OCI-LY1 (cell line): ENCODE measurements at regions not wholly inside any gene's neighbourhood (a gene's known extent, or its start where the extent isn't known, plus 50 kb on each side); places are given as distances from the start of the nearest gene placed in this dataset.

Experiments
- EZH2 ChIP-seq: fragments of 200-600 bp; sonication (generic), shearing (Covaris generic); IDR thresholded peaks from 2 replicates; pipeline ENCODE4 v1.8.0; 2017; ENCODE audit warnings: borderline replicate concordance, mixed run types, mild to moderate bottlenecking, antibody characterized with exemption, low read length, moderate library complexity, mixed read lengths
- TF ChIP-seq, protein P1 (sequence below): fragments of 200-600 bp; sonication (generic), shearing (Covaris generic); IDR thresholded peaks from 2 replicates; pipeline ENCODE4 v1.5.1; 2017; ENCODE audit warnings: mild to moderate bottlenecking, antibody characterized with exemption, low read length, moderate library complexity, mixed read lengths

DNA sequence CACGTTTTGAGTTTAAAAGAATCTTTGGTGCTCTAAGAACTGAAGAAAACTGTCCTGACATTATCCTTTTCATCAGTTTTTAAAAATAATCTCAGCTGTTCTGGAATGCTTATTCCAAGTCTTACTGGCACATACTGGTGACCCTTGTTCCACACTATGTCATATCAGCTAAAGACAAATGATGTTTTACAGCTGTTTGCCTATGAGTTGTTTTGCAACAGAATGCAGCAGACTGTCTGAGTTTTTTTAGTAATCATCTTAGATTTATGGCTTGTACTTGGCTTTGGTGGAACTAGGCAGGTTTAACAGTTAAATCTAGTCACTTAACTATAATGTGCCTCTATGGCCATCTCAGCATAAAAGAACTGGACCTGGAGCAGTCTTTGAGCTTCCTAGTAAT is 91.6 kb upstream of the GRIN2B start:
- TF ChIP-seq, protein P1, sequence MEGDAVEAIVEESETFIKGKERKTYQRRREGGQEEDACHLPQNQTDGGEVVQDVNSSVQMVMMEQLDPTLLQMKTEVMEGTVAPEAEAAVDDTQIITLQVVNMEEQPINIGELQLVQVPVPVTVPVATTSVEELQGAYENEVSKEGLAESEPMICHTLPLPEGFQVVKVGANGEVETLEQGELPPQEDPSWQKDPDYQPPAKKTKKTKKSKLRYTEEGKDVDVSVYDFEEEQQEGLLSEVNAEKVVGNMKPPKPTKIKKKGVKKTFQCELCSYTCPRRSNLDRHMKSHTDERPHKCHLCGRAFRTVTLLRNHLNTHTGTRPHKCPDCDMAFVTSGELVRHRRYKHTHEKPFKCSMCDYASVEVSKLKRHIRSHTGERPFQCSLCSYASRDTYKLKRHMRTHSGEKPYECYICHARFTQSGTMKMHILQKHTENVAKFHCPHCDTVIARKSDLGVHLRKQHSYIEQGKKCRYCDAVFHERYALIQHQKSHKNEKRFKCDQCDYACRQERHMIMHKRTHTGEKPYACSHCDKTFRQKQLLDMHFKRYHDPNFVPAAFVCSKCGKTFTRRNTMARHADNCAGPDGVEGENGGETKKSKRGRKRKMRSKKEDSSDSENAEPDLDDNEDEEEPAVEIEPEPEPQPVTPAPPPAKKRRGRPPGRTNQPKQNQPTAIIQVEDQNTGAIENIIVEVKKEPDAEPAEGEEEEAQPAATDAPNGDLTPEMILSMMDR = no peak
- no peak for TF ChIP-seq EZH2
